GM12878 (cell line): ENCODE measurements at regions not wholly inside any gene's neighbourhood (a gene's known extent, or its start where the extent isn't known, plus 50 kb on each side); places are given as distances from the start of the nearest gene placed in this dataset.

Experiments
- ATAC-seq: fragments of 200-7000 bp; cut with Tn5 transposase; 3 replicates; pipeline ENCODE4 v1.9.1; 2020; ENCODE audit warnings: mild to moderate bottlenecking, moderate library complexity
- BruUV-seq: library from RNA; stranded (reverse); fragments of 400-500 nt; replicated peaks from 2 replicates; lab custom pipeline; 2021; lab: Mats Ljungman, UMichigan
- CTCF ChIA-PET: fragments of 300-600 bp; sonication (Branson Sonifier 250); formaldehyde crosslinking; extraction: SDS; loops from one replicate; lab custom pipeline; 2021; ENCODE audit warnings: inconsistent platforms; lab: Yijun Ruan, JAX
- POLR2A ChIA-PET: fragments of 350-600 bp; formaldehyde crosslinking; extraction: SDS; loops from one replicate; lab custom pipeline; 2021; ENCODE audit warnings: inconsistent platforms; lab: Charles Lee
- RAD21 ChIA-PET: fragments of 300-600 bp; sonication (Branson Sonifier 250); formaldehyde crosslinking; loops from one replicate; lab custom pipeline; 2023; ENCODE audit warnings: antibody characterized with exemption; ENCODE audit not compliant: unreplicated experiment; lab: Charles Lee
- SMC1A ChIA-PET: fragments of 300-600 bp; sonication (Branson Sonifier 250); formaldehyde crosslinking; loops from one replicate; lab custom pipeline; 2023; ENCODE audit not compliant: unreplicated experiment, uncharacterized antibody; lab: Charles Lee
- DNase-seq: peaks from one replicate; pipeline ENCODE4 v3.0.0-alpha.2; 2011; ENCODE audit warnings: low read depth, low spot score
- FAIRE-seq: peaks from 3 replicates; lab custom pipeline; 2011; peaks lifted over from hg19 to GRCh38; lab: Jason Lieb, UNC
- H2AFZ ChIP-seq: 2 replicates; pipeline ENCODE4 v1.6.0; 2011; ENCODE audit warnings: low read depth, low read length, control low read depth; ENCODE audit not compliant: control insufficient read depth
- H3K27ac ChIP-seq: 2 replicates; pipeline ENCODE4 v1.5.1; 2011; ENCODE audit warnings: control low read depth; ENCODE audit not compliant: control insufficient read depth, insufficient read depth
- H3K27me3 ChIP-seq, 2 experiments: replicated peaks in 1 of 2; 2 replicates each; pipeline versions ENCODE4 v1.6.0 to v1.6.1; 2011; ENCODE audit warnings: low read length in 1 of 2; ENCODE audit not compliant: control insufficient read depth in 2 of 2, insufficient read depth in 2 of 2
- H3K36me3 ChIP-seq, 2 experiments: 2 replicates each; pipeline ENCODE4 v1.5.1; 2011; ENCODE audit warnings: low read length in 1 of 2; ENCODE audit not compliant: control insufficient read depth in 2 of 2, insufficient read depth in 2 of 2
- H3K4me1 ChIP-seq: 2 replicates; pipeline ENCODE4 v1.6.1; 2011; ENCODE audit warnings: mild to moderate bottlenecking, low read length, moderate library complexity, mixed read lengths; ENCODE audit not compliant: control insufficient read depth, insufficient read depth
- H3K4me2 ChIP-seq: 2 replicates; pipeline ENCODE4 v1.6.0; 2011; ENCODE audit warnings: control low read depth; ENCODE audit not compliant: control insufficient read depth, insufficient read depth
- H3K4me3 ChIP-seq: fragments of 200-600 bp; sonication (generic); 2 replicates; pipeline ENCODE4 v1.5.1; 2016
- H3K79me2 ChIP-seq: 2 replicates; pipeline ENCODE4 v1.6.0; 2011; ENCODE audit warnings: low read length; ENCODE audit not compliant: control insufficient read depth, insufficient read depth
- H3K9ac ChIP-seq: 2 replicates; pipeline ENCODE4 v1.8.0; 2011; ENCODE audit warnings: low read length, control low read depth, mixed read lengths; ENCODE audit not compliant: control insufficient read depth, insufficient read depth
- H3K9me3 ChIP-seq: replicated peaks from 3 replicates; pipeline ENCODE4 v1.5.1; 2011; ENCODE audit warnings: mild to moderate bottlenecking, low read length; ENCODE audit not compliant: control insufficient read depth, insufficient read depth
- H4K20me1 ChIP-seq: 2 replicates; pipeline ENCODE4 v1.6.0; 2011; ENCODE audit not compliant: control insufficient read depth, insufficient read depth
- KLF5 ChIP-seq: fragments of 450-650 bp; IDR thresholded peaks from 2 replicates; pipeline ENCODE4 v1.6.1; 2014; ENCODE audit warnings: mild to moderate bottlenecking; ENCODE audit not compliant: partially characterized antibody
- NFYB ChIP-seq: IDR thresholded peaks from 2 replicates; pipeline ENCODE4 v1.6.1; 2011; ENCODE audit warnings: low read depth, mild to moderate bottlenecking, low read length, improper control_type of control experiment, moderate library complexity; ENCODE audit not compliant: insufficient read depth
- PAX5 ChIP-seq: IDR thresholded peaks from 2 replicates; pipeline ENCODE4 v1.6.1; 2011; ENCODE audit warnings: low read depth, low read length, borderline replicate concordance
- SPI1 ChIP-seq: IDR thresholded peaks from 2 replicates; pipeline ENCODE4 v1.6.1; 2011; ENCODE audit warnings: low read depth, mild to moderate bottlenecking, low read length, moderate library complexity, borderline replicate concordance; ENCODE audit not compliant: insufficient read depth
- SRF ChIP-seq, 2 experiments: IDR thresholded peaks; 2 replicates each; pipeline ENCODE4 v1.6.1; 2011; ENCODE audit warnings: low read depth in 2 of 2, low read length in 2 of 2, mild to moderate bottlenecking in 1 of 2, moderate library complexity in 1 of 2
- ZBTB40 ChIP-seq: fragments of 450-650 bp; IDR thresholded peaks from 2 replicates; pipeline ENCODE4 v1.6.1; 2016; ENCODE audit warnings: mild to moderate bottlenecking, moderate library complexity, borderline replicate concordance
- WGBS: methylation state at CpG from one replicate; pipeline ENCODE4 v1.1.6; 2016; ENCODE audit warnings: low lambda C conversion rate; ENCODE audit not compliant: insufficient replicate concordance, insufficient coverage; ENCODE audit errors: missing lambda C conversion rate; 5-methylcytosine and 5-hydroxymethylcytosine counted together
- in situ Hi-C: fragments of 300-500 bp; cut with MboI; formaldehyde crosslinking; loops from 9 replicates; pipeline ENCODE4 v1.14.3; 2018; ENCODE audit warnings: mixed read lengths
- intact Hi-C: fragments of 100-400 bp; cut with micrococcal nuclease; formaldehyde crosslinking; loops from one replicate; pipeline ENCODE4 v1.14.2; 2022; ENCODE audit not compliant: unreplicated experiment
- TF ChIP-seq, protein P1 (sequence below): IDR thresholded peaks from 2 replicates; pipeline ENCODE4 v1.6.1; 2012; ENCODE audit warnings: low read depth, low read length, improper control_type of control experiment

DNA sequence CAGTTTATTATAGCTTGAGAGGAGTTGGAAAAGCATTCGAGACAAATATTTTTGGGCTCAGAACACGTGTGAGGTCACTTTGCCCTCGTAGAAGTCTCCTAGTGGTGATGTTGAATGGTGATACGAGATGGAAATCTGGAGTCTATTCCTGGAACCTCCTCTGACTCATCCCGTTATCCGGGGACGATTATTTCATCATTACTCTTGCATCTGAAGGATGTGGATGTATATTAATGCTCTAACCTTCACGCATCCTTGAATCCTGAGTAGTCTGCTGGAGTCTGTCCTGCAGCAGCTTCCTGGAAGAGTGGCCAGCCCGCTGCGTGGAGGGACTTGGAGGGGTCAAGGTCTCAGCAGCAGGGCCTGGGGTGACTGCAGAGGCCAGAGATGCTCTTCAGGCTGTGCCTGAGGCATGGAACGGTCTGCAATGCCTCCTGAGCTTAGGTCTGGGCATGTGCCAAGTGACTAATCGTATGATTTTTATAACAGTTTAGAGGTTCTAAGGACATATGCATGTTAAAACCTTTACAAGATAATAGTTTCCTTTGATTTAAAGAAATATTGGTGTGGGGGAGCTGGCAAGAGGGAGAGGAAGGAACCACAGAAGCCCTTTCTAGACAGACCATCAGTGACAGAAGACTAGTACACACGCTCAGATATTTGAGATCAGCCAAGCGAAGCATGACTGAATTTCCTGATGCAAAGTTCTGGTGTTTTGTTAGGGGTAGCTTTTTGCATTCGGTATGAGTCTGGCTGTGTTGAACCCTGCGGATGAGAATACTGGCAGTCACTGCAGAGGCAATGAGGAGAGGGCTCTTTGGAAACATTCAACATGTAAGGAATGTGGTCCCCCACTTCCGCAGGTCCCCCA, 400.2 kb downstream of the QKI start:
- in situ Hi-C loops, result no loop called here
- peak overlapping the region; percentile 7; the same call in 1 of the 2 replicates for H3K4me2 ChIP-seq
- no peak overlapping the region for H3K4me3 ChIP-seq
- no peak overlapping the region for H2AFZ ChIP-seq
- no peaks in the 10 kb centered on the region for H3K79me2 ChIP-seq
- DNase-seq, result peak; percentile 34
- no peak overlapping the region for H3K9ac ChIP-seq
- no peak for ATAC-seq
- H4K20me1 ChIP-seq, result no peaks in the 10 kb centered on the region
- ChIA-PET CTCF (no interaction called here), RAD21 (no interaction called here)
- H3K36me3 ChIP-seq, result no peaks in the 10 kb centered on the region
- H3K27me3 ChIP-seq, result no peaks in the 10 kb centered on the region
- peak; percentile 70; the same call in 1 of the 2 replicates for TF ChIP-seq PAX5
- TF ChIP-seq SRF (IDR thresholded peaks at IDR 0.05; ENCODE audit: low read depth in 2 of 2, low read length in 2 of 2), result no peak
- TF ChIP-seq, protein P1, sequence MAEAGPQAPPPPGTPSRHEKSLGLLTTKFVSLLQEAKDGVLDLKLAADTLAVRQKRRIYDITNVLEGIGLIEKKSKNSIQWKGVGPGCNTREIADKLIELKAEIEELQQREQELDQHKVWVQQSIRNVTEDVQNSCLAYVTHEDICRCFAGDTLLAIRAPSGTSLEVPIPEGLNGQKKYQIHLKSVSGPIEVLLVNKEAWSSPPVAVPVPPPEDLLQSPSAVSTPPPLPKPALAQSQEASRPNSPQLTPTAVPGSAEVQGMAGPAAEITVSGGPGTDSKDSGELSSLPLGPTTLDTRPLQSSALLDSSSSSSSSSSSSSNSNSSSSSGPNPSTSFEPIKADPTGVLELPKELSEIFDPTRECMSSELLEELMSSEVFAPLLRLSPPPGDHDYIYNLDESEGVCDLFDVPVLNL, result no peak
- TF ChIP-seq, all 136 proteins: peak for 1
- intact Hi-C loops, result no loop called here
- ChIA-PET SMC1A (interaction anchor here (0.6 to 0.8 kb wide), 2 partner anchors 104 to 157 kb away, joined by 3 read pairs; no protein-coding TSS in a partner anchor), POLR2A (no interaction called here)
- H3K9me3 ChIP-seq, result no peaks in the 10 kb centered on the region
- FAIRE-seq, result no peak
- BruUV-seq, result no TSS peak
- peaks cover 9% of the 10 kb centered on the region for H3K4me1 ChIP-seq
- no peak overlapping the region for H3K27ac ChIP-seq
- WGBS, result 37% methylated on average over 17 of the region's 17 CpGs

- Histone ChIP-seq H3K4me1 (peaks cover 9% of the 10 kb centered on the region), H3K36me3 (no peaks in the 10 kb centered on the region)
- CTCF ChIA-PET, result no interaction called here
- no peak for TF ChIP-seq KLF5
- TF ChIP-seq NFYB, result no peak
- TF ChIP-seq SPI1, result peak; percentile 47; the same call in 1 of the 2 replicates
- TF ChIP-seq ZBTB40, result no peak
- TF ChIP-seq, all 136 proteins: peak for 1
- Histone ChIP-seq H3K4me2 (peak overlapping the region; percentile 28; the same call in 1 of the 2 replicates), H3K9me3 (no peaks in the 10 kb centered on the region), H3K27ac (no peak overlapping the region), H4K20me1 (no peaks in the 10 kb centered on the region), H3K4me3 (no peak overlapping the region), H3K9ac (no peak overlapping the region), H2AFZ (no peak overlapping the region), H3K27me3 (no peaks in the 10 kb centered on the region), H3K79me2 (no peaks in the 10 kb centered on the region)
- peak; percentile 52; the same call in 2 of the 3 replicates for ATAC-seq
- DNase-seq, result peak; percentile 9
- in situ Hi-C loops (no loop called here), intact Hi-C loops (no loop called here)
- 21% methylated on average over 3 of the region's 3 CpGs for WGBS
- RAD21 ChIA-PET, result no interaction called here
- no peak for FAIRE-seq
- SMC1A ChIA-PET, result interaction anchor here (0.6 to 1.1 kb wide), 4 partner anchors 18 to 158 kb away, joined by 3 read pairs; no protein-coding TSS in a partner anchor
- POLR2A ChIA-PET, result no interaction called here
- no TSS peak for BruUV-seq
These were observed 399.5 kb downstream of the QKI start for GRCh38 chr6:163813979-163814493.
